HG02610 (cell line): ENCODE measurements at regions not wholly inside any gene's neighbourhood (a gene's known extent, or its start where the extent isn't known, plus 50 kb on each side); places are given as distances from the start of the nearest gene placed in this dataset.
"Not testable (repeated sequence)": the region's sequence is repeated elsewhere in the genome, so short reads cannot be mapped to it uniquely, and the experiment has no call there.

Experiments used
- ATAC-seq: cut with Tn5 transposase; IDR thresholded peaks from one replicate; pipeline ENCODE4 v1.9.1; 2021; ENCODE audit warnings: mild to moderate bottlenecking, moderate library complexity; ENCODE audit not compliant: unreplicated experiment

DNA sequence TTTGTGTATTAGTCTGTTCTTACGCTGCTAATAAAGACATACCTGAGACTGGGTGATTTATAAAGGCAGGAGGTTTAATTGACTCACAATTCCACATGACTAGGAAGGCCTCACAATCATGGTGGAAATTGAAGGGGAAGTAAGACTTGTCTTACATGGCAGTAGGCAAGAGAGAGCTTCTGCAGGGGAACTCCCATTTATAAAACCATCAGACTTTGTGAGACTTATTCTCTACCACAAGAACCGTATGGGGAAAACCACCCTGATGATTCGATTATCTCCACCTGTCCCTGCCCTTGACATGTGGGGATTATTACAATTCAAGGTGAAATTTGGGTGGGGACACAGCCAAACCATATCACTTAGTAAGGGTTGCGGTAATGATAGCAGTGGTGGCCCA lies 833.1 kb downstream of the FLRT2 start:
- no peak for ATAC-seq

GRCh38 chr14:86357876-86358275 lies 827.9 kb downstream of the FLRT2 start:
- no peak for ATAC-seq

GRCh38 chr14:86357119-86357518 lies 827.2 kb downstream of the FLRT2 start:
- no peak for ATAC-seq

GRCh38 chr14:86346818-86347384 lies 817.0 kb downstream of the FLRT2 start:
- no peak for ATAC-seq

DNA sequence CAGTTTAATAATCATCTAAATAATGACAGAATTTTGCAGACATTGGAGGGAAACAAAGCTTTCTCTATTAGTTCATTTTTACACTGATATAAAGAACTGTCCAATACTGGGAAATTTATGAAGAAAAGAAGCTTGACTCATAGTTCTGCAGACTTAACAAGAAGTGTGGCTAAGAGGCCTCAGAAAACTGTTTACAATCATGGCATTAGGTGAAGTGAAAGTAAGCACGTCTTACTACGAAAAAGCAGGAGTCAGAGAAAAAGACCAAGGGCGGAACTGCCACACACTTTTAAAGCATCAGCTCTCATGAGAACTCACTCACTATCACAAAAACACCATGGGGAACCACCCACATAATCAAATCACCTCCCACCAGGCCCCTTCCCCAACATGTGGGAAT lies 804.4 kb downstream of the FLRT2 start:
- no peak for ATAC-seq

DNA sequence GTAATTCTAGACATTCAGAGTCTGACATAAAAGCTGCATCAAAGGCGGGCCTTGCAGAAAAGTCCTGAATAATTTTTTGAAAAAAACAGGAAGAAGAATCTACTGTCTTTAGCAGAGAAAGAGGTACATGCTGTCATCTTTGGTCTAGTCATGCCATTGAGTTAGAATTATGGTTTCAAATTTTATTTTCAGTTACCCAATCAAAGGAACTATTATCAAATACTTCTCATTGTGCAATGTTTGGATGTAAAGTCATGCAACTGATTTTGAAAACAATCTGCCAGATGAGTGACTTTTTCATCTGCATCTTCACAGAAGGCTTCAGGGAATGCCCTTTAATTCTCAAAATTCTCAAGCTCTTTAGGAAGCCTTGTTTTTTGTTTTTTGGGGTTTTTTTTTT lies 803.5 kb downstream of the FLRT2 start:
- ATAC-seq, result no peak

- no peak for ATAC-seq
Observed at GRCh38 chr14:86331341-86331740, 801.4 kb downstream of the FLRT2 start.

DNA sequence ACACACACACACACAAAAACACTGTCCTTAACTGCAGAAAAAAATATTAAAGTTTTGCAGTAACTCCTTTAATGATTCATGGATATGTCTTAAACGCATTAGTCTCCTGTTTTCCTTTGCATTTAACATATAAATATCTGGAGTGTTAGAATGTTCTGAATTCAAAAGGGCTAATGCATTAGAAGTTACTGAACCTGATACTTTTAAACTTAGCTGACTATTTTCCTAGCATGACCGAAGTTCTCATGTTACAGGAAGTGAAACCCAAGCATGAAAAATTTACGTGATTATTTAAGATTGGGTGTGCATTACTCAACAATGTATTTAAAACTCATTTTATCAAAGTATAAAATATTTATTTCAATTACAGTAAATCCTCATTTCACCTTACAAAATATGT lies 791.2 kb downstream of the FLRT2 start:
- no peak for ATAC-seq

- not testable (repeated sequence) for ATAC-seq
Observed at GRCh38 chr14:86312154-86312665, 782.3 kb downstream of the FLRT2 start.

- no peak for ATAC-seq
Observed at GRCh38 chr14:86311151-86311550, 781.2 kb downstream of the FLRT2 start.

DNA sequence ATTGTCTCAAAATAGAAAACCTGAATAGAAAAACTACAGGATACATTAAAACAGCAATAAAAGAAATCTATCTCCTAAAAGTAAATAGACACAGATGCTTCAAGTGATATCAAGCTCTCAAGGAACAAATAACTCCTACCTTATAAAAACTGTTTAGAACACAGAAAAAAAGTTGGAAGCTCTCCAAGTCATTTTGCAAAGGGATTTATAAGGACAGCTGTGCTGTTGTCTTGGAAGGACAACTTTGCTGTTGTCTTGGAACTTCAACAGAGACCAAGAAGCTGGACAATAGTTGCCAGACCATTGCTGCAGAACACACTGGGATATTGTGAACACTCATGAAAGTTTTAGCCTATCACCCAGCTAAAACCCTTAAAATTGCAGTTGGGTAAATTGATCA lies 780.7 kb downstream of the FLRT2 start:
- ATAC-seq, result no peak

DNA sequence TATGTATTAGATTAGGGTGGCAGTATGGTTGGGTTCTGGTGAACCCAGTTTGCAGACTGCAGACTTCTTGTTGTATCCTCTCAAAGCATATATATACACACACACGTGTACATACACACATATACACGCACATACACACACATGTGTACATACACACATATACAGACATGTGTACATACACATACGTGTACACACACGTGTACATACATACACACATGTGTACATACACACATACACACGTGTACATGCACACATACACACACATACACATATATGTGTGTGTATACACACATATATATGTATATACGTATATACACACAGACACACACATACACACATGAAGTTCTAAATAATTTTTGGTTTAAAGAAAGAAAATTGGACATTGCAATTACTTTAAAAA lies 780.2 kb downstream of the FLRT2 start:
- no peak for ATAC-seq

GRCh38 chr14:86305058-86305457 lies 775.1 kb downstream of the FLRT2 start:
- no peak for ATAC-seq

DNA sequence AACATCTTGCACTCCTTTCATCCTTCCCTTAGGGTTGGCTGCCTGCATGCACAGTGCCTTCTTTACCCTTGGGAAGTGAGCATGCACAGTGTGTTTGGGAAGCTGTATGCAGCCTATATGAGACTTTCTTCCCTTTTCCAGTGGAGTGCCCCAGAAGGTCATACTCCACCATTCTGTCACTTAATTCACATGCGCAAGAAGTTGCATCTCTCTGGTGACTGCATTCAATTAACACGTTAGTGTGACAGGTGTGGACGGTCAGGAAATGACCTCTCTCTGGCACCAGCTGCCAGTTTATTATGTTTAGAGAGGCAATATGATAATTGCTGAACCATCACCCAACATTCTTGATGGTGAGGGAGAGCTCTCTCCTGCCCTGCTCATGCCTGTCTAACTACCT lies 770.0 kb downstream of the FLRT2 start:
- ATAC-seq, result no peak

GRCh38 chr14:86296173-86296572 lies 766.2 kb downstream of the FLRT2 start:
- no peak for ATAC-seq

GRCh38 chr14:86288336-86288735 lies 758.4 kb downstream of the FLRT2 start:
- ATAC-seq, result no peak

GRCh38 chr14:86279405-86279804 lies 749.5 kb downstream of the FLRT2 start:
- no peak for ATAC-seq

DNA sequence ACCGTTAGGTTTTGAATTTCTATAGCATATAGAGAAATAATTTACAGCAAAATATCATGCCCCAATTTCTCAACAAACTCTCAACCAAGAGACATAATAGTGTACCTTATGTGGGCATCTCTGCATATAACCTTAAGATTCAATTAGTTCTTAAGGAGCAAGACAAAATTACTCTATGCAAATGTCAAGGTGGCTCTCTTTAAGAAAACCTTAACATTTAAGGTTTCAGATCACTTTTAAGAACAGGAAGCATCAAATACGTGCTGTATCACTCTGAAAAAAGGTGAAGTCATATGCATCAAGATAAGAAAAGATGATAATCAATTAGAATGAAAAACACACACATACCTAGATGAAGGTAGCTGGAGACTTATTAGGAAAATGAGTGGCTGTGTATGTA lies 728.0 kb downstream of the FLRT2 start:
- no peak for ATAC-seq

- no peak for ATAC-seq
Observed at GRCh38 chr14:86243158-86243557, 713.2 kb downstream of the FLRT2 start.

DNA sequence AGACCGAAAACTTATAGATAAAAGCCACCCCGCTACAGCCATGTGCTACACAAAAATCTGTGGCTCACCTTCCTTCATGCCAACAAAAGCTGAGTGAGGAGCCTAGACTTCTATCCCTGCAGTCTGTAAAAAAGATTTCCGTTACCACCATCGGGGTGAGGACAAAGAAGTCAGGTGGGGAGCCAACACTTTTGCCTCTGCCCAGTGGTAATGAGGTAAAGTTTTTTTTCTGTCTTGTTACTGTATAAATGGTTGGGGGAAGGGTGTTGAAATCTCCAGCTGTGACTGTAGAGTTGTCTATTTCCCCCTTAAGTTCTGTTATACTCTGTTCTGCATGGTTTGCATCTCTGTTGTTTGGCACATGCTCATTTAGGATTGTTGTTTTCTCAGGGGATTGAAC lies 707.8 kb downstream of the FLRT2 start:
- ATAC-seq, result no peak

- ATAC-seq, result no peak
Observed at GRCh38 chr14:86221755-86222154, 691.8 kb downstream of the FLRT2 start.

DNA sequence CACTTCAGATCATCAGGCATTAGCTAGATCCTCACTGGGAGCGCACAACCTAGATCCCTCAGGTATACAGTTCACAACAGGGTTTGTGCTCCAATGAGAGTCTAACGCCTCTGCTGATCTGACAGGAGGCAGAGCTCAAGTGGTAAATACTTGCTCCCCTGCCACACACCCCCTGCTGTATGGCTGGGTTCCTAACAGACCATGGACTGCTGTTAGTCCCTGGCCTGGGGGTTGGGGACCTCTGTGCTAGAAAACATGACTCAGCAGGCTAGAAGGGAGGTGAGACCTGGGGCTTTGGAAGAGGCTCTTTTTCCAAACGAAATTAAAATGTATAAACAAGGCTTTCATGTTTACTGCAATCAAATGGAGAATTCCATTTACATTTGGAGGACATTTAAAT lies 691.1 kb downstream of the FLRT2 start:
- no peak for ATAC-seq

GRCh38 chr14:86217523-86217922 lies 687.6 kb downstream of the FLRT2 start:
- no peak for ATAC-seq
